ENCODE measurements at regions not wholly inside any gene's neighbourhood (a gene's known extent, or its start where the extent isn't known, plus 50 kb on each side); places are given as distances from the start of the nearest gene placed in this dataset.

DNA sequence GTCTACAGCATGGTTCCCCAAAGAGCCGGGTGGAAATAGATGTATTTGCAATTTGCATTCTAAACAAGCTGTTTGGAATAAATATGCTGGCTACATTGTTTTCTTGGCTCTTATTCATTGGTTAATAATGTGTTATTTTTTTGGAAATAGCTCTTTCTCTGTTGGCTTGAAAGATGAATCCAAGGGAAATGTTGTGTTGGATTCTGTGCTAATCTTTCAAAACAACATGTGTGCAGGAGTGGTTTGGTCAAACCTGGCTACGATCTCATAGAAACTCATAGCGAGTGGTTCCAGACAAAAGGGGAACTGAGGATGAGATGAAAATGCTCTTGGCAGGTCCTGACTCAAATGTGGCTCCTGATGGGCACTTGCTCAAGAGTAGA lies 63.7 kb upstream of the CXCL14 start (continued):
- no peak for TF ChIP-seq POU6F1 (CRISPR knock-in tag; IDR thresholded peaks at IDR 0.05; ENCODE audit: borderline replicate concordance, low read depth)
- no peak for TF ChIP-seq ZC3H10 (CRISPR knock-in tag; IDR thresholded peaks at IDR 0.05)

DNA sequence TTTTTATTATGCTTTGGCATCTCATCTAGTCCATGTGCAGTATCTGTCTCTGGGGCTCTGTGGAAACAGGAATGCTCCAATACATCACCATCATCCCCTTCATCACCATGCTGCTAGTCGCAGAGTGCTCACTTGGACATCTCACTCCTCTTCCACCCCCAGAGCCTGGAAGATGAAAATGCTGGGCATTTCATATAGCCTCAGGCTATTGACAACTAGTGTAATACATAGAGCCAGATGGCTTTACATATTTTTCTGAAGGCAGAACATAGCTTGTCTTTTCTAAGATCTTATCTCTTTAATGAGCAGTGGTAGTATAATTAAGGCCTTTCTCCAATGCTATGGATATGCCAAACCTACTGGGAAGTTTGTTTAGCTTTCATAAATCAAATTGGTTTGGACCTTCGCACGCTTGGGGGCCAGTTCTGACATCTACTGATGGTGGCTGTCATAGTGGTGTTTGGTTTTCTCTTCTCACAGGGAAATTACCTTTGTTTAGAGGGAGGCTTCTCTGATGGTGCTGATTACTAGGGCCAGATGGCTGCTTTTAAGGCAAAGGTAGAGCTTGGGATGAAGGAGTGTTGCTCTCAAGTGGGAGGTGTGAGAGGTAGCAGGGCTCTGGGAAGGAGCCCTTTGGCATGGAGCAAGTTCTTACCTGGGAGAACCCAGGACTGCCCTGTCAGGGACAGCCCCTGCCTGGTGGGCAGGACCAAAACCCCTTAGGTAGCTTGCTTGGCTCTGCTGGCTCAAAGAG lies 63.1 kb upstream of the CXCL14 start:
- TF ChIP-seq CSDC2 (CRISPR knock-in tag; IDR thresholded peaks at IDR 0.05), result no peak
- no peak for TF ChIP-seq GLIS3 (CRISPR knock-in tag; IDR thresholded peaks at IDR 0.05)
- TF ChIP-seq OSR1 (CRISPR knock-in tag; IDR thresholded peaks at IDR 0.05), result no peak
- no peak for TF ChIP-seq POU6F1 (CRISPR knock-in tag; IDR thresholded peaks at IDR 0.05; ENCODE audit: borderline replicate concordance, low read depth)
- TF ChIP-seq, protein P1, sequence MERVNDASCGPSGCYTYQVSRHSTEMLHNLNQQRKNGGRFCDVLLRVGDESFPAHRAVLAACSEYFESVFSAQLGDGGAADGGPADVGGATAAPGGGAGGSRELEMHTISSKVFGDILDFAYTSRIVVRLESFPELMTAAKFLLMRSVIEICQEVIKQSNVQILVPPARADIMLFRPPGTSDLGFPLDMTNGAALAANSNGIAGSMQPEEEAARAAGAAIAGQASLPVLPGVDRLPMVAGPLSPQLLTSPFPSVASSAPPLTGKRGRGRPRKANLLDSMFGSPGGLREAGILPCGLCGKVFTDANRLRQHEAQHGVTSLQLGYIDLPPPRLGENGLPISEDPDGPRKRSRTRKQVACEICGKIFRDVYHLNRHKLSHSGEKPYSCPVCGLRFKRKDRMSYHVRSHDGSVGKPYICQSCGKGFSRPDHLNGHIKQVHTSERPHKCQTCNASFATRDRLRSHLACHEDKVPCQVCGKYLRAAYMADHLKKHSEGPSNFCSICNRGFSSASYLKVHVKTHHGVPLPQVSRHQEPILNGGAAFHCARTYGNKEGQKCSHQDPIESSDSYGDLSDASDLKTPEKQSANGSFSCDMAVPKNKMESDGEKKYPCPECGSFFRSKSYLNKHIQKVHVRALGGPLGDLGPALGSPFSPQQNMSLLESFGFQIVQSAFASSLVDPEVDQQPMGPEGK (CRISPR knock-in tag; IDR thresholded peaks at IDR 0.05; ENCODE audit: borderline replicate concordance), result no peak
- TF ChIP-seq, protein P2, sequence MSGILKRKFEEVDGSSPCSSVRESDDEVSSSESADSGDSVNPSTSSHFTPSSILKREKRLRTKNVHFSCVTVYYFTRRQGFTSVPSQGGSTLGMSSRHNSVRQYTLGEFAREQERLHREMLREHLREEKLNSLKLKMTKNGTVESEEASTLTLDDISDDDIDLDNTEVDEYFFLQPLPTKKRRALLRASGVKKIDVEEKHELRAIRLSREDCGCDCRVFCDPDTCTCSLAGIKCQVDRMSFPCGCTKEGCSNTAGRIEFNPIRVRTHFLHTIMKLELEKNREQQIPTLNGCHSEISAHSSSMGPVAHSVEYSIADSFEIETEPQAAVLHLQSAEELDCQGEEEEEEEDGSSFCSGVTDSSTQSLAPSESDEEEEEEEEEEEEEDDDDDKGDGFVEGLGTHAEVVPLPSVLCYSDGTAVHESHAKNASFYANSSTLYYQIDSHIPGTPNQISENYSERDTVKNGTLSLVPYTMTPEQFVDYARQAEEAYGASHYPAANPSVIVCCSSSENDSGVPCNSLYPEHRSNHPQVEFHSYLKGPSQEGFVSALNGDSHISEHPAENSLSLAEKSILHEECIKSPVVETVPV (CRISPR knock-in tag; IDR thresholded peaks at IDR 0.05), result no peak
- no peak for TF ChIP-seq SNAI2 (CRISPR knock-in tag; IDR thresholded peaks at IDR 0.05)
- TF ChIP-seq ZFP30 (CRISPR knock-in tag; IDR thresholded peaks at IDR 0.05), result no peak
- TF ChIP-seq ZFP3 (CRISPR knock-in tag; IDR thresholded peaks at IDR 0.05), result no peak
- no peak for TF ChIP-seq ISL1 (CRISPR knock-in tag; IDR thresholded peaks at IDR 0.05)
- no peak for TF ChIP-seq ZNF70 (CRISPR knock-in tag; IDR thresholded peaks at IDR 0.05)
- no peak for TF ChIP-seq ZNF565 (CRISPR knock-in tag; conservative IDR thresholded peaks at IDR 0.05; ENCODE audit: low read depth)
- TF ChIP-seq, protein P3, sequence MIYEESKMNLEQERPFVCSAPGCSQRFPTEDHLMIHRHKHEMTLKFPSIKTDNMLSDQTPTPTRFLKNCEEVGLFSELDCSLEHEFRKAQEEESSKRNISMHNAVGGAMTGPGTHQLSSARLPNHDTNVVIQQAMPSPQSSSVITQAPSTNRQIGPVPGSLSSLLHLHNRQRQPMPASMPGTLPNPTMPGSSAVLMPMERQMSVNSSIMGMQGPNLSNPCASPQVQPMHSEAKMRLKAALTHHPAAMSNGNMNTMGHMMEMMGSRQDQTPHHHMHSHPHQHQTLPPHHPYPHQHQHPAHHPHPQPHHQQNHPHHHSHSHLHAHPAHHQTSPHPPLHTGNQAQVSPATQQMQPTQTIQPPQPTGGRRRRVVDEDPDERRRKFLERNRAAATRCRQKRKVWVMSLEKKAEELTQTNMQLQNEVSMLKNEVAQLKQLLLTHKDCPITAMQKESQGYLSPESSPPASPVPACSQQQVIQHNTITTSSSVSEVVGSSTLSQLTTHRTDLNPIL (CRISPR knock-in tag; IDR thresholded peaks at IDR 0.05; ENCODE audit: low read depth), result no peak
- TF ChIP-seq RARB (CRISPR knock-in tag; IDR thresholded peaks at IDR 0.05), result no peak
- no peak for TF ChIP-seq ARNTL (CRISPR knock-in tag; IDR thresholded peaks at IDR 0.05; ENCODE audit: borderline replicate concordance, low read depth)
- TF ChIP-seq ESRRG (CRISPR knock-in tag; IDR thresholded peaks at IDR 0.05), result no peak
- no peak for TF ChIP-seq TOX (CRISPR knock-in tag; IDR thresholded peaks at IDR 0.05; ENCODE audit: borderline replicate concordance)

DNA sequence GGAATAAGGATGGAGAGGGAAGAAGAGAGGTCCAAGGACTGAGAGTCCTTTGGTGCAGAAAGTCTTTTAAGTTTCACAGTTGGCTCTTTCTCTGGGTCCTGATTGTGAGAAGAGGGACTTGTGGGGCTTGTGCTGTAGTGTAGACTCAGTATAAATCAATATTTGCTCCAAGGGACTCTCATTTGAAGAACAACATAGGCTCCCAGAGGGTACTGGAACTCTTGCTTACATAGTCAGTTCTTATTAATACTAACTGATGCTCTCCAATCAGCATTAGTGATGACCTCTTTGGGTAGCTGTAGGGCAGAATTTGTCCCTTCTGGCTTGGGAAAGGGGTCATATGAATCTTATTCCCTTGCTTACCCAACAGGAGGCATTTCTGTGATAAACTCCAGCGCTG lies 62.5 kb upstream of the CXCL14 start:
- TF ChIP-seq SNAI2 (CRISPR knock-in tag; IDR thresholded peaks at IDR 0.05), result no peak
- ATAC-seq, result no peak

More for the DNA sequence above, 63.1 kb upstream of the CXCL14 start:
- ATAC-seq, result no peak

GRCh38 chr5:135635451-135635850 lies 56.7 kb upstream of the CXCL14 start:
- no peak for ATAC-seq
- TF ChIP-seq POU6F1 (CRISPR knock-in tag; IDR thresholded peaks at IDR 0.05; ENCODE audit: borderline replicate concordance, low read depth) (no peak), ZNF70 (CRISPR knock-in tag; IDR thresholded peaks at IDR 0.05) (no peak), ZNF8 (CRISPR knock-in tag; IDR thresholded peaks at IDR 0.05) (no peak), PPARA (CRISPR knock-in tag; IDR thresholded peaks at IDR 0.05; ENCODE audit: borderline replicate concordance) (no peak), SNAI2 (CRISPR knock-in tag; IDR thresholded peaks at IDR 0.05) (no peak), ZFP3 (CRISPR knock-in tag; IDR thresholded peaks at IDR 0.05) (no peak), CSDC2 (CRISPR knock-in tag; IDR thresholded peaks at IDR 0.05) (no peak), GLIS3 (CRISPR knock-in tag; IDR thresholded peaks at IDR 0.05) (no peak), ISL1 (CRISPR knock-in tag; IDR thresholded peaks at IDR 0.05) (no peak), OSR1 (CRISPR knock-in tag; IDR thresholded peaks at IDR 0.05) (no peak), ZC3H10 (CRISPR knock-in tag; IDR thresholded peaks at IDR 0.05) (no peak)
- TF ChIP-seq, protein P3 (CRISPR knock-in tag; IDR thresholded peaks at IDR 0.05; ENCODE audit: low read depth), result no peak
- TF ChIP-seq, protein P1 (CRISPR knock-in tag; IDR thresholded peaks at IDR 0.05; ENCODE audit: borderline replicate concordance), result no peak

Measured in SK-N-SH treated with all-trans-retinoic acid at 6 μM for 48 hours (cell line).